NK-92 treated with Interleukin-12 subunit alpha and Interleukin-12 subunit beta, amount 100 ng/mL, for 24 hours (cell line): ENCODE measurements at regions not wholly inside any gene's neighbourhood (a gene's known extent, or its start where the extent isn't known, plus 50 kb on each side); places are given as distances from the start of the nearest gene placed in this dataset.
"Not testable (repeated sequence)": the region's sequence is repeated elsewhere in the genome, so short reads cannot be mapped to it uniquely, and the experiment has no call there.

Experiments used
- DNase-seq: peaks from one replicate; lab custom pipeline; 2025; lab: John Stamatoyannopoulos, UW

DNA sequence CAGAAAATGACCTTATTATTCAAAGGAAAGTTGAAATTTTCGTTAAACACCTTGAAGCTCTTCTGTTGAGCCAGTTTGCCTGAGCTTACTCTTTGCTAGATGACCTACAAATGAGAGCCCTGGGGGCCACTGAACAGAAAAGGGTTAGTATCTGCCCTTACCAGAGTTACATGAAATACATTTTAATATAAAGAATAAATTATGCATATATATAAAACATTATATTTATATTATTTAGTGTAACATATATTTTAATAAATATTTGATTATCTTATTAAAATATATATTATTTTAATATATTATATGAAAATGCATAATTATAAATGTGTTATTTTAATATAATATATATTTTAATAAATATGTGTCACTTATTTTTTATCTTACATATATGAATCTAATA is 628.4 kb upstream of the TPK1 start:
- DNase-seq, result no peak

DNA sequence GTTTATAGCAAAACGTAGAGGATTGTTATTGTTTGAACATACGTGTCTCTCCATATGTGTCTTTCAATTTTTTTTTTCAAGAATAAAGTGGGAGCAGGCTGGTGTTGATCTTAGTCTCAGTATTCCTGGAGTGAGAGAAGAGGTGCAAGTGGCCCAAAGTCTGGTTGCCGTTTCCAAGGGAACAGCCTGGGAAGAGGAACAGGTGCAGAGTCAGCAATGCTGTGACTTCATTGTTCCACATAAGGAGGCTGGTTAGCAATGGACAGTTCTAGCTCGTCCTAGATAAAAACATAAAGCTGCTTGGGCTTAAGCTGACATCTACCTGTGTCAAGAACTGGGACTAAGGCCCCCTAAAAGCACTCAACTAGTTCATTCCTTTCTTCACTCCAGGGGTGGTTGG is 626.6 kb upstream of the TPK1 start:
- no peak for DNase-seq

DNA sequence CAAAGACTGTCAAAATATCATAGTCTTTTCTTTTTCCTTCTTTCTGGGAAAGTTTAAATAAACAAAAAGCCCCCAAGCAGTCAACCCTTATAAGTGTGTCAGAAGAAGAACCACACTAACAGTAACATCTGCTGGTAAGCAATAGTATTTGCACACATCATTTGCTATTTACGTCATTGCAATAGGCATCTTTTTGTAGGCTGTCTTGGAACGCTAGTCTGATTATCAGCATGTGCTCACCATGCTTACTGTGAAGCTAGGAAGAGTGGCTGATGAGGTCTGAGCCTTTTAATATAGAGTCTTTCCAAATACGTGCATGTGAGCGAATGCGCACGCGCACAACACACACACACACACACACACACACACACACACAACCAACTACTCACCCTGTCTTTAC is 599.0 kb upstream of the TPK1 start:
- no peak for DNase-seq

DNA sequence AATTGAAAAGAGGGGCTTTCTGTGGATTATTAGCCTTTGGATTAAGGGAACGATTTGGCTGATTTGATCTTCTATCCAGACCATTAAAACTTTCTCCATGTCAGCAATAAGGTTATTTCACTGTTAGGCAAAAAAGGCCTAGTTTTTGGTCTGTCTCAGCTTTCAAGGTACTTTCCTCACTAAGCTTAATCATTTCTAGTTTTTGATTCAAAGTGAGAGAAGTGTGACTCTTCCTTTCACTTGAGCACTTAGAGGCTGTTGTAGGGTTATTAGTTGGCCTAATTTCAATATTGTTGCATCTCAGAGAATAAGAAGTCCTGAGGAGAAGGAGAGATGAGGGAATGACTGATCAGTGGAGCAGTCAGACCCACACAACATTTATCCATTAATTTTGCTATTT is 596.0 kb upstream of the TPK1 start:
- DNase-seq, result no peak

DNA sequence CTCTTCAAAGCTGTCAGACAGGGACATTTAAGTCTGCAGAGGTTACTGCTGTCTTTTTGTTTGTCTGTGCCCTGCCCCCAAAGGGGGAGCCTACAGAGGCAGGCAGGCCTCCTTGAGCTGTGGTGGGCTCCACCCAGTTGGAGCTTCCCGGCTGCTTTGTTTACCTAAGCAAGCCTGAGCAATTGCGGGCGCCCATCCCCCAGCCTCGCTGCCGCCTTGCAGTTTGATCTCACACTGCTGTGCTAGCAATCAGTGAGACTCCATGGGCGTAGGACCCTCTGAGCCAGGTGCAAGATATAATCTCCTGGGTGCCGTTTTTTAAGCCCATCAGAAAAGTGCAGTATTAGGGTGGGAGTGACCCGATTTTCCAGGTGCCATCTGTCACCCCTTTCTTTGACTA is 582.6 kb upstream of the TPK1 start:
- DNase-seq, result not testable (repeated sequence)

DNA sequence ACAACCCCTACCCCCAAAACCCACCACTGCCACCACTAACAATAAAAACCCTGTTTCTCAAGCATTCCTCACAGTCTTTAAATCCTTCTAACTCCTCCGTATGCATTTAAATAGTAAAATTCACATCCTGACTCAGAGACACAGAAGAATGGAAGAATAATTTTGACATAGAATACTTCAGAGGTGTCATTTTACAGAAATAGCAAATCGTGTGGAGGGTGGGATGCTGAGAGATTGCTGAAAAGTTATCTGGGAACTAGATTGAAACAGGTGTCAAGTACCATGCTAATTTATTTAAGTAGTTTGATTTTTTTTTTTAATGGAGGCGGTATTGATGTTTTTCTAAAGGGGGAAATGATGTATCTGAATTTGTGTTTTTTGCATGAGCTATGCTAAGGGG is 575.2 kb upstream of the TPK1 start:
- DNase-seq, result no peak

DNA sequence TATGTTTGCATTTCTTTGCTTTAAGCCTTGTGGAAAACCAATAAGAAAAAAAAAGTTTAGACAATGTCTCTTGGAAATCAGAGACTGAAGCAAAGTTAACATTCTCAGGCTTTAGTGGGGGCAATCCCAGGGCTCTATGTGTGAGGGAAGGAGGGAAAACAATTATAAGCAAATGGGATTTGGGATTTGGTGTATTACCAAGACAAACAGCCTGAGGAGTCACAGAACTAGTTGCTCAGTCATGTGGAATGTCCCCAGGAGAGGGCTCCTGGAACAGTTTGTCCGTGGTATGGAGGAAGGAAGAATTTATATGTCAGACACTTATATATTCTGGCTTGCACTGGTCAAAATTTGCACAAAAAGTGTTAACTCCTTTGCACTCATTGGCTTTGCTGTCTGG is 562.9 kb upstream of the TPK1 start:
- no peak for DNase-seq

DNA sequence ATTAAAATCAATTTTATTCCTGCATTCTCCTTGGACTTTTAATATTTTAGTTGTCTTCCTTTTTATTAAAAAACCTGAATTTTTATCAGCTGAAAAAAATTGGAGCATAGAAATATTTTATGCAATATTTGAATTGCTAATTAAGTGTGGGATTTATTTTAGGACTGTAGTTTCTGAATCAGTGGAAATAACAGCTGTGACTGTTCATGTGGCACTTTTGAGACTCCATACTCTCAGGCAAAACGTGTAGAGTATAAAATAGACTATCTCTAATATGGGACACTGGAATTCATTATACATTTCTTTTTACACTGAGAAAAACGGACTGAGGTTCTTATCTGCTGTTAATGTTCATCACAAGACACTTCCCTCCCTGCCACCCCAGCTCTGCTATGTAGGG is 558.3 kb upstream of the TPK1 start:
- no peak for DNase-seq

DNA sequence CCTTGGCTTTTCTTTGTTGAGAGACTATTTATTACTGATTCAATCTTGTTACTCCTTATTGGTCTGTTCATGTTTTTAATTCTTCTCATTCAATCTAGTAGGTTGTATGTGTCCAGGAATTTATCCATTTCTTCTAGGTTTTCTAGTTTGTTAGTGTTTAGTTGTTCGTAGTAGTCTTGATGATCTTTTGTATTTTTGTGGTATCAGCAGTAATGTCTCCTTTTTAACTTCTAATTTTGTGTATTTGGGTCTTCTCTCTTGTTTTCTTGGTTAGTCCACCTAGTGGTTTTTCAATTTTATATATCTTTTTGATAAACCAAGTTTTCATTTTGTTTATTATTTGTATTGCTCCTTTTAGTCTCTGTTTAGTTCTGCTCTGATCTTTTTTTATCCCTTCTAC is 546.9 kb upstream of the TPK1 start:
- DNase-seq, result no peak

DNA sequence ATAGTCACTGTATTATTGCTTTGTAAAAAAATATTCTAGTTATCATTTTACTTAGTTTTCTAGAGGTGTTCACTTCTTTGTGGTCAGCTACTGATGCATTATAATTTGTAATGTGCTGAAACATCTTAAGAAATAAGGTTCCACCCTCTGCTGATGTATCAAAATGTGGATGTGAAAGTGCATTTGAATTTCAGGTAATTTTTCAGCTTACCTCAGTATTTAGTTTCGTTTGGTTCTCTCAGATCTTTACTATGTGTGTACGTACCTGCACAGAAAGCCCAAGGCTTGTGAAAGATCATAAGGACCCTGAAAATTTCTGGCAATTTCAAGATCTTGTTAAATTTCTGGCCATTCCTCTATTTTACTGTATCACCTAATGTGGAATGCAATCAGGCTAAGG is 542.3 kb upstream of the TPK1 start:
- no peak for DNase-seq

DNA sequence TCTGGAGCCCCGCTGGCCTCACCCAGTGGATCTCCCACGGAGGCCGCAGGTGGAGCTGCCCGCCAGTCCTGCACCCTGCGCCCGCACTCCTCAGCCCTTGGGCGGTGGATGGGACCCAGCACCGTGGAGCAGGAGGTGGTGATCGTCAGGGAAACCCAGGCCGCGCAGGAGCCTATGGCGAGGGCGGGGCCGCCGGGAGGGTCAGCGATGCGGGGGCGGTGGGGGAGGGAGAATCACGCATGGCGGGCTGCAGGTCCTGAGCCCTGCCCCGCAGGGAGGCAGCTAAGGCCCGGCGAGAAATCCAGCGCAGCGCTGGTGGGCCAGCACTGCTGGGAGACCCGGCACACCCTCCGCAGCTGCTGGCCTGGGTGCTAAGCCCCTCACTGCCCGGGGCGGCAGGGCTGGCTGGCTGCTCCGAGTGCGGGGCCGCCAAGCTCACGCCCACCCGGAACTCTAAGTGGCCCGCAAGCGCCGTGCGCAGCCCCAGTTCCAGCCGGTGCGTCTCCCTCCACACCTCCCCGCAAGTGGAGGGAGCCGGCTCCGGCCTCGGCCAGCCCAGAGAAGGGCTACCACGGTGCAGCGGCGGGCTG is 524.8 kb upstream of the TPK1 start:
- DNase-seq, result no peak

DNA sequence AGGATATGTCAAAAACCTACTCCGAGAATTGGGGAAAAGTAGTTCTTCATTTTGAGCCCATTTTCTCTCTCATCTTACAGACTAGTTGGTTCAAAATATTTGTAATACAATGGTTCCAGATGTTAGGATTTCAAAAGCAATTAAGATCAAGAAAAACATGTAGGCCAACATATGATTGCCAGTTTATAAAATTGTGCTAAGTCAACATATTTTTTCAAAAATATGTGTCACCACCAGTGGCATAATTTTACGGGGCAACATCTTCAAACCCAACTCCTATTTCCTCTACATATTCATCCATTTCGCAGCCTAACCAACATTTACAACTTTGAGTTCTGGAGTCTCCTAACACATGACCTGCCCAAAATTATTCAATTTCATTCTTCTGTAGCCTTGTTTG is 514.5 kb upstream of the TPK1 start:
- no peak for DNase-seq

DNA sequence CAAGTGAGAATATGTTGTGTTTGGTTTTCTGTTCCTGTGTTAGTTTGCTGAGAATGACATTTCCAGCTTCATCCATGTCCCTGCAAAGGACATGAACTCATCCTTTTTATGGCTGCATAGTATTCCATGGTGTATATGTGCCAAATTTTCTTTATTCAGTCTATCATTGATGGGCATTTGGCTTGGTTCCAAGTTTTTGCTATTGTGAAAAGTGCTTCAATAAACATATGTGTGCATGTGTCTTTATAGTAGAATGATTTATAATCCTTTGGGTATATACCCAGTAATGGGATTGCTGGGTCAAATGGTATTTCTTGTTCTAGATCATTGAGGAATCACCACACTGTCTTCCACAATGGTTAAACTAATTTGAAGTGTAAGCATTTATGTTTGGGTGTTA is 513.6 kb upstream of the TPK1 start:
- DNase-seq, result not testable (repeated sequence)

DNA sequence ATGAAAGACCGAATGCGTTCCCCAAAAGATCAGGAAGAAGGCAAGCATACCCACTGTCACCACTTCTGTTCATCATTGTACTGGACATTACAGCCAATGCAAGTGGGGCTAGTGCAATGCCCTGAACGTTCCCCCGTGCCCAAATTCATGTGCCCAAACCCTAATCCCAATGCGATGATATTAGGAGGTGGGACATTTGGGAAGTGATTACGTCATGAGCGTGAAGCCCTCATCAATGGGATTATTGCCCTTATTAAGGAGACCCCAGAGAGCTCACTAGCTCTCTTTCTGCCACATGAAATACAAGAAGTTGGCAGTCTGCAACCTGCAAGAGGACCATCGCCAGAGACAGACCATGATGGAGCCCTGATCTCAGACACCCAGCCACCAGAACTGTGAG is 511.4 kb upstream of the TPK1 start:
- DNase-seq, result no peak

DNA sequence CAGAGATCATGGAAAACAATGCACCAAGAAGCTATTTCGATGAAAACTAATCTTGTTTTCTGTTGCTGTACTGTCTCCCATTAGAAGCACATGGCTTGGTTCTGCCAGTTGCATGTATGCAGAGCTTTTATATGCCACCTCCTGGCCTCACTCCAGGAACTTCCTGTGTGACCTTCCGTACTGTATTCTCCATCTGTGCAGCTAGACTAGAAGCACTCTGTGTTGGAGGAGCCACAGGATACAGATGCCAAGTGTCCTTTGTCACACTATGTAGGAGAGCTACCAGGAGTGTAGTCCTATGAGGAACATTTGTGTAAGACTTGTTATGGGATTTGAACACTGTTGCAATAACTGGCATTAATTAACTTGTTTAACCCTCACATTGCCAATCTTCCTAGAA is 503.5 kb upstream of the TPK1 start:
- DNase-seq, result no peak

DNA sequence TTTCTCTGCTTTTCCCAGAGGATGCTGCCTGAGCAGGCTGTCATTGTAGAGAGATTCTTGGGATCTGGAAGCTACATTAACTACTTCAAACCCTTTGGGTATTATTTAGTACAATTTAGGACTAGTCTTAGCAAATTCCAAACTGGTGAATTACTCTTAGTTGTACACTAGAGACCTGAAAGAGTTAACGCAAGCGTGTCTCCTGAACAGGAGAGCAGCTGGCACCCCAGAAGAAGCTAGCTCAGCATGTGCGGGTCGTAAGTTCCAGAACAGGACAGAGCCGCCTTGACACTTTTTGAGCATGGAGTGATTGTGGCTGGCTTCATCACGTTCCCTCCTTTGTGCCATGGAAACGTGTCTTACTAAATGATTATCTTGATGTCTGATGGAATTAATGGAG is 495.7 kb upstream of the TPK1 start:
- no peak for DNase-seq

DNA sequence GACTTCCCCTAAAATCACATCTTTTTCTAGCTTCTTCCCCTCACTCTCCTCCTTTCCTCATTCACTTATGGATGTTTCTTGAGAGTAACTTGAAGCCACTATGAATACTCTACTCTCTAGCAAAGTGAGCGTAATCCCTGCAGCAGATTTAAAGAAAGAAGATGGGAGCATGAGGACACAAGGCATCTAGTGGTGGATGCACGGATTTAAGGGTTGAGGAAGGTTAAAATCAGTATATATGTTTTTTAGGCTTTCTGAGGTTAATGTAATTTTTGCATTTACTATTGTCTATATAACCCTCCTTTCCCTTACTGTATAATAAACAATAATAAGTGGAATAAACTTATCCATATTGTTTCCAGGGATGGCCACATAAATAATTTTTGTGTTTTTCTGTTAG is 495.2 kb upstream of the TPK1 start:
- DNase-seq, result no peak

DNA sequence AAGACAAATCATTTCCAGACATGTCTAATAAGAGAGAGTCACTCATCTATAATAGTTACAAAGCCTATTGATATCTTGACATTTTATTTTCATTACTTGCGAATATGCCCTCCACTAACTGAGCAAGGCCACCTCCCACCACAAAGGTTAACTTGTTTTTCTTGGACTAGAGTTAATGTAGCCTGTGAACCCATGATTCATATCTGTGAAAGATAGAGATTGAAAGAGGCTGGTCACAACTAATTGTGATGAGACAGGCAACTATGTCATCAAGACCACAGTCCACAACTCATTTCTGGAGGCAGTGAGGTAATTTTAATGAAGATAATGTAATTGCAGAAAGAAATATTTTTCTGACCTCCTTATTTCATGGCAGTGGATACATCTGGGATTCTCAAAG is 491.8 kb upstream of the TPK1 start:
- no peak for DNase-seq

DNA sequence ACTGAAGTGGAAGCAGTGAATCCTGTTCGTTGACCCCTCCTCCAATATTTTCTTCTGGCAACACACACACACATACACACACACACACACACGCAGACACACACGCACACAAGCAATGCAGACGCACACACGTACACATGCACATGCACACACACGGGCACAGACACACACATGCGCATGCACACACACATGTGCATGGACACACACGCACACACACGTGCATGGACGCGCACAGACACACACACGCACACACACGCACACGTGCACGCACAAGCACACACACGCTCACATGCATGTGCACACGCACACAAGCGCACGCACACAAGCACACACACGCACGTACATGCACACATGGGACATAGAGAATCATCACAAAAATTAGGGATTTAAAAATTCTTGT is 488.2 kb upstream of the TPK1 start:
- no peak for DNase-seq

DNA sequence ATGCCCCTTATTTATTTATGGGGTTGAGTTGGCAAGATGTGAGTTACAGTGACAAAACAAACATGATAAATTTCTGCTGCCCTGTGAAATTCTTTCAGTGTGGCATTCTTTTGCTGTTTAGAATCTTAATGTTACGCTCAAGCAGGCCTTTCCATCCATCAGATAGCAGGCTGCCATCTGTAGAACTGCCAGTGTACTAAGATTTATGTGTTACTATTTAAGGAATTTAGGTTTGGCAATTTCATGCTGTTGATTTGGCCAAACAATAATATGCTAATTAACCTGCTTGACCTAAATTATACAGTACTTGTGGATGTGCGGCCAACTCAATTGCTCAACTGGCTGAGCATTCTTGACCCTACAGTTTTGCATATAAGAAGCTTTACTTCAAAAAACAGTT is 477.7 kb upstream of the TPK1 start:
- no peak for DNase-seq

DNA sequence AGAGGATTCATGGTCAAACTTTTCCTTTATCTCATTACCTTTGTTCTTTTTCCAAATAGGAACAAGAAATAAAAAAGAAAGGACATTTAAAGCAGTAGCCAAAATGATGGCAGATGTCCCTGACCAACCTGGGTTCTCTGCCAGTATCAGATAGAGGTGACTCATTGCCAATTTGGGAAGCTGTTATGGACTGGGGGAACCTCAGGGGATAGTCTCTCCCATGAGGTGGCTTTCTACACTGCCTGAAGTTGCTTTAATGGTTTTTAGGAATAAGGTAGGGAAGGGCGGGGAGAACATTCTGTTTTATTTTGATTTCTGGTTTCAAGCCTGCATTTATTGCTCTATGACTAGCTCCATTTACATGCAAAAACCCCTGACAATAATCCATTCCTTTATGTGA is 457.9 kb upstream of the TPK1 start:
- no peak for DNase-seq

DNA sequence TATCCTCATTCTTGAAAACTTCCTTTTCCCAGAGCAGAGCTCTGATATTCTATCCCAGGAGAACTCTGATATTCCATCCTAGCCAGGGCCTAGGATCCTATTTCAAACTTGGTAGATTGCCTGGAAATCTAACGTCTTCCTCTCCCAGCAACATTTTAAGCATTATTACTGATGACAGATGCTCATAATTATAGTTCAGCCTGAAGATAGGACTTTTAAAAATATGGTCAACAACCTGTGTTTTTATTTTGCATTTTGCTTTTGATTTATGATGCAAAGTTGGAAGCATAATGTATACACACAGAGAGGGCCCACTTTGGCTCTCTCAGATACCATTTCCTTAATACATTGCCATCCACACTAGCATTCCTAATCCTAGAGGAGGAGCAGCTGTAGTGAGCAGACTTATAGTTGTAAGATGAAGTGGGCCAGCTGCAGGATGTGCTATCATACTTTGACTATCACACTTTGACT is 457.4 kb upstream of the TPK1 start:
- DNase-seq, result no peak

DNA sequence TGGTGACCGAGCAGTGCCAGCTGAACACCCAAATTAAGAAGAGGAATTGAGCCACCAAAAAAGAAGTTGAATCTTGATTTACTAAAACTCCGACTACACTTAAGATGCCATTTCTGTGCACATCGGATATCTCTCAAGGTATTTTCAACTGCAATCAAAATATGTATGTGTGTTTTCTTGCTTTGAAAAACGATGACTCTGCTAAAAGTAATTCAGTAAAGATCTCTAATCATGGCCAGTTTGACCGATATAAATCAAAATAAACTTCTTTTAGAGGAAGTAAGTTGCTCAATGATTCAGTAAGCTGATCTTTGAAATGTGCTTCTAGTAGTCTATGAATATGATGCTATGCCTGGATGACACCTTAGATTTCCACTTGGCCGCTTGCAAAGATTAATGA is 453.5 kb upstream of the TPK1 start:
- DNase-seq, result no peak

DNA sequence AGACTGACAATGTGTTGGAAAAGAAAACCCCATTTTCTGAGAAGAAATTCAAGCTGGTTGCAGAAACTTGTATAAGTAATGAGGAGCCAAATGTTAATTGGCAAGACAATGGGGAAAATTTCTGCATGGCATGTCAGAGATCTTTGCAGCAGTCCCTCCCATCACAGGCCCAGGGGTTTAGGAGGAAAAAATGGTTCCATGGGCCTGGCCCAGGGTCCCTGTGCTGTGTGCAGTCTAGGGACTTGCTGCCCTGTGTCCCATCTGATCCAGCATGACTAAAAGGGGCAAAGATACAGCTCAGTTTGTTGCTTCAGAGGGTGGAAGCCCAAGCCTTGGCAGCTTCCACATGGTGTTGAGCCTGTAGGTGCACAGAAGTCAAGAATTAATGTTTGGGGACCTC is 440.3 kb upstream of the TPK1 start:
- DNase-seq, result no peak
